ENCODE measurements at regions not wholly inside any gene's neighbourhood (a gene's known extent, or its start where the extent isn't known, plus 50 kb on each side); places are given as distances from the start of the nearest gene placed in this dataset.

- TF ChIP-seq REST (IDR thresholded peaks at IDR 0.05; ENCODE audit: low read depth) = no peak
- no peak for TF ChIP-seq CEBPB (IDR thresholded peaks at IDR 0.05)
- TF ChIP-seq FOXM1 (IDR thresholded peaks at IDR 0.05; ENCODE audit: borderline replicate concordance, low read depth) = no peak
- TF ChIP-seq CREB1 (IDR thresholded peaks at IDR 0.05; ENCODE audit: low read depth) = no peak
- TF ChIP-seq ZBTB7A (IDR thresholded peaks at IDR 0.05; ENCODE audit: low read depth) = no peak
- TF ChIP-seq TEAD4 (IDR thresholded peaks at IDR 0.05) = no peak
- TF ChIP-seq USF1 (IDR thresholded peaks at IDR 0.05) = no peak
- no peak for TF ChIP-seq TAF1 (IDR thresholded peaks at IDR 0.05; ENCODE audit: low read depth)
- TF ChIP-seq NFIC (IDR thresholded peaks at IDR 0.05) = no peak
- no peak for TF ChIP-seq EGR1 (IDR thresholded peaks at IDR 0.05)
Observed at GRCh38 chr9:82346040-82346439, 357.5 kb downstream of the SPATA31D1 start.

DNA sequence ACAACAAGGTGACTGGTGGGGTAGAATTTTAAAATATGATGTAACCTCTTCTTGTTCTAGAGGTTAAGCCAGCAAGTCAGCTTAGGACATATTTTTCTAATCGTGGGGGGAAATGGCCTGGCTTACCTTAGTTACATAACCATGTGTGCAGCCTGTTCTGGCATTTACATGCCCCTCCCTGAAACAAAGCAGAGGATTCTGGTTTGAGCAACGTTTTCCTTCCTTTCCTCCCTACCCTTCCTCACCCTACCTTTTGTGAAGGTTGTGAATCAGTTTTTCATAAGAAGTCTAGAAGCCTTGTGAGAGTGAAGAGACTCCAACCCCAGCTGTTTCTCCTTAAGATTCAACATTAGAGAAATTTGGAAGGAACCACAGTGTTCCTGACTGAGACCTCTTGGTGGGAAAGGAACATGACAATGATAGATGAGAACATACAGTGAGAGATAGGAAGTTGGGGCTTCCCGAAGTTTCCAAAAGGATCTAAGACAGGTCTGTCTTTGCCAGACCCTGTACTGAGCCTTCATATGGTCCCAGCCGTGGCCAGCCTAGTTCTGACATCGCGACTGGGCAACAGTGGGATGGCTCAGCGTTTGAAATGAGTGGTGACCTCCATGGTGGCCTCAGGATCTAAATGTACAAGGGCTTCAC, 365.2 kb downstream of the SPATA31D1 start:
- TF ChIP-seq EGR1 (IDR thresholded peaks at IDR 0.05) (no peak), MAX (IDR thresholded peaks at IDR 0.05) (no peak), FOXM1 (IDR thresholded peaks at IDR 0.05; ENCODE audit: borderline replicate concordance, low read depth) (no peak), REST (IDR thresholded peaks at IDR 0.05; ENCODE audit: low read depth) (no peak), TCF12 (IDR thresholded peaks at IDR 0.05; ENCODE audit: low read depth) (no peak), NFIC (IDR thresholded peaks at IDR 0.05) (no peak), ZBTB7A (IDR thresholded peaks at IDR 0.05; ENCODE audit: low read depth) (no peak), TEAD4 (IDR thresholded peaks at IDR 0.05) (no peak)

- TF ChIP-seq TAF1 (IDR thresholded peaks at IDR 0.05; ENCODE audit: low read depth) = no peak
Observed at GRCh38 chr9:82354279-82354659, 365.7 kb downstream of the SPATA31D1 start.

GRCh38 chr9:82356131-82356530, 367.6 kb downstream of the SPATA31D1 start:
- no peak for TF ChIP-seq ZBTB7A (IDR thresholded peaks at IDR 0.05; ENCODE audit: low read depth)
- TF ChIP-seq USF1 (IDR thresholded peaks at IDR 0.05) = no peak
- TF ChIP-seq FOXM1 (IDR thresholded peaks at IDR 0.05; ENCODE audit: borderline replicate concordance, low read depth) = no peak
- no peak for TF ChIP-seq CREB1 (IDR thresholded peaks at IDR 0.05; ENCODE audit: low read depth)
- no peak for TF ChIP-seq TAF1 (IDR thresholded peaks at IDR 0.05; ENCODE audit: low read depth)
- no peak for TF ChIP-seq YY1 (IDR thresholded peaks at IDR 0.05; ENCODE audit: low read depth)
- TF ChIP-seq MAX (IDR thresholded peaks at IDR 0.05) = no peak
- TF ChIP-seq REST (IDR thresholded peaks at IDR 0.05; ENCODE audit: low read depth) = no peak
- TF ChIP-seq EP300 (IDR thresholded peaks at IDR 0.05; ENCODE audit: borderline replicate concordance) = no peak
- no peak for TF ChIP-seq RAD21 (IDR thresholded peaks at IDR 0.05; ENCODE audit: low read depth)
- no peak for TF ChIP-seq CEBPB (IDR thresholded peaks at IDR 0.05)
- TF ChIP-seq EGR1 (IDR thresholded peaks at IDR 0.05) = no peak
- no peak for TF ChIP-seq NFIC (IDR thresholded peaks at IDR 0.05)
- TF ChIP-seq TEAD4 (IDR thresholded peaks at IDR 0.05) = no peak
- TF ChIP-seq TCF12 (IDR thresholded peaks at IDR 0.05; ENCODE audit: low read depth) = no peak

DNA sequence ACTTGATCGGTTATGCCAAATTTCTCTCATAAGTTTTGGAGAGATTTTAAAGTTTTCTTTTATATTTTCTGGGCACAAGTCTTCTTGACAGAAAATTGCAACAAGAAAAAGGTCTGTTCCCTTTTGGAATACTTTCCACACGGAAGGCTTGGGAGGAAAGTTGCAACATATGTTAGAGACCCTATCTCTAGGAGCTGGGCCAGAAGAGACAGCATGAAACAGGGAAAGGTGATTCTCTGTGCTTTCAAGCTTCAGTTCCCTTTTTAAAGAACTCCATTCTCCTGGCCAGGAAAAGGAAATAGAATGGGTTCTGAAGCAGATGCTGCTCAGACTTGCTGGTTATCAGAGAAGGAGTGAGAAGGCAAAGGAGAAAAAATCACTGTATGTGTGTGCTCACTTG, 368.3 kb downstream of the SPATA31D1 start:
- TF ChIP-seq TEAD4 (IDR thresholded peaks at IDR 0.05) (no peak), CEBPB (IDR thresholded peaks at IDR 0.05) (no peak), CREB1 (IDR thresholded peaks at IDR 0.05; ENCODE audit: low read depth) (no peak), YY1 (IDR thresholded peaks at IDR 0.05; ENCODE audit: low read depth) (no peak), USF1 (IDR thresholded peaks at IDR 0.05) (no peak), FOXM1 (IDR thresholded peaks at IDR 0.05; ENCODE audit: borderline replicate concordance, low read depth) (no peak), TAF1 (IDR thresholded peaks at IDR 0.05; ENCODE audit: low read depth) (no peak), TCF12 (IDR thresholded peaks at IDR 0.05; ENCODE audit: low read depth) (no peak)

Data from Ishikawa (cell line).